IMR-90 (cell line): ENCODE measurements at regions not wholly inside any gene's neighbourhood (a gene's known extent, or its start where the extent isn't known, plus 50 kb on each side); places are given as distances from the start of the nearest gene placed in this dataset.

Experiments
- ATAC-seq: fragments of 200-7000 bp; cut with Tn5 transposase; 2 replicates; pipeline ENCODE4 v1.9.1; 2020; ENCODE audit warnings: low read depth, mild to moderate bottlenecking, moderate library complexity
- BruUV-seq: library from RNA; stranded (reverse); fragments of 400-500 nt; replicated peaks from 2 replicates; lab custom pipeline; 2021; lab: Mats Ljungman, UMichigan
- CTCF ChIA-PET: fragments of 300-600 bp; formaldehyde crosslinking; extraction: SDS; loops from one replicate; lab custom pipeline; 2021; ENCODE audit warnings: antibody characterized with exemption; lab: Yijun Ruan, JAX
- POLR2A ChIA-PET: fragments of 300-600 bp; sonication (Branson Sonifier 250); formaldehyde crosslinking; loops from one replicate; lab custom pipeline; 2022; ENCODE audit warnings: antibody characterized with exemption; ENCODE audit not compliant: unreplicated experiment; lab: Charles Lee
- DNase-seq: peaks from one replicate; pipeline ENCODE4 v3.0.0; 2013
- H2AFZ ChIP-seq: replicated peaks from 2 replicates; pipeline ENCODE3; 2013; ENCODE audit warnings: low read length, mild to moderate bottlenecking; ENCODE audit not compliant: poor library complexity
- H2AK5ac ChIP-seq: 2 replicates; pipeline ENCODE4 v1.6.1; 2013; ENCODE audit warnings: low read depth, low read length, inconsistent platforms
- H2AK9ac ChIP-seq: replicated peaks from 2 replicates; pipeline ENCODE3; 2013; ENCODE audit warnings: mild to moderate bottlenecking, low read depth, low read length, moderate library complexity; ENCODE audit not compliant: poor library complexity
- H2BK120ac ChIP-seq: 2 replicates; pipeline ENCODE4 v1.6.1; 2013; ENCODE audit warnings: low read depth, low read length, inconsistent platforms
- H2BK15ac ChIP-seq: 3 replicates; pipeline ENCODE4 v1.6.1; 2013; ENCODE audit warnings: low read depth, low read length, inconsistent platforms
- H2BK20ac ChIP-seq: 2 replicates; pipeline ENCODE4 v1.6.1; 2013; ENCODE audit warnings: low read depth, mild to moderate bottlenecking, inconsistent platforms, low read length, moderate library complexity
- H2BK5ac ChIP-seq: 2 replicates; pipeline ENCODE4 v1.6.1; 2013; ENCODE audit warnings: mild to moderate bottlenecking, low read depth, low read length, inconsistent platforms; ENCODE audit not compliant: poor library complexity, severe bottlenecking
- H3K14ac ChIP-seq: replicated peaks from 2 replicates; pipeline ENCODE4 v1.6.1; 2013; ENCODE audit warnings: low read depth, low read length, inconsistent platforms
- H3K18ac ChIP-seq: 2 replicates; pipeline ENCODE4 v1.6.1; 2013; ENCODE audit warnings: low read depth, low read length, control low read depth
- H3K23ac ChIP-seq: 2 replicates; pipeline ENCODE4 v1.6.1; 2013; ENCODE audit warnings: low read depth, low read length, inconsistent platforms
- H3K27ac ChIP-seq: 2 replicates; pipeline ENCODE4 v1.5.1; 2013; ENCODE audit warnings: mild to moderate bottlenecking, control low read depth, low read length; ENCODE audit not compliant: insufficient read depth
- H3K27me3 ChIP-seq: 2 replicates; pipeline ENCODE4 v1.6.1; 2013; ENCODE audit warnings: low read length; ENCODE audit not compliant: control insufficient read depth, insufficient read depth
- H3K36me3 ChIP-seq: 2 replicates; pipeline ENCODE4 v1.6.1; 2013; ENCODE audit warnings: low read length, mixed read lengths; ENCODE audit not compliant: control insufficient read depth, insufficient read depth
- H3K4ac ChIP-seq: 2 replicates; pipeline ENCODE4 v1.6.1; 2013; ENCODE audit warnings: low read depth, low read length, inconsistent platforms
- H3K4me1 ChIP-seq: 2 replicates; pipeline ENCODE4 v1.6.1; 2013; ENCODE audit warnings: low read length, mixed read lengths; ENCODE audit not compliant: control insufficient read depth, insufficient read depth
- H3K4me2 ChIP-seq: 2 replicates; pipeline ENCODE4 v1.6.1; 2013; ENCODE audit warnings: low read depth, mild to moderate bottlenecking, control low read depth, low read length, moderate library complexity
- H3K4me3 ChIP-seq: 2 replicates; pipeline ENCODE4 v1.5.1; 2013; ENCODE audit warnings: low read depth, mild to moderate bottlenecking, control low read depth, low read length, moderate library complexity; ENCODE audit not compliant: insufficient read depth
- H3K56ac ChIP-seq: 2 replicates; pipeline ENCODE4 v1.6.1; 2013; ENCODE audit warnings: low read length, inconsistent platforms; ENCODE audit not compliant: insufficient read depth; ENCODE audit errors: extremely low read depth
- H3K79me1 ChIP-seq, 2 experiments: 2 replicates each; pipeline ENCODE4 v1.6.1; 2013; ENCODE audit warnings: low read length in 2 of 2, inconsistent platforms in 1 of 2, low read depth in 1 of 2
- H3K9ac ChIP-seq: 2 replicates; pipeline ENCODE4 v1.6.1; 2013; ENCODE audit warnings: low read depth, low read length, control low read depth
- H3K9me1 ChIP-seq: 2 replicates; pipeline ENCODE4 v1.6.1; 2013; ENCODE audit warnings: low read length, inconsistent platforms; ENCODE audit not compliant: insufficient read depth
- H3K9me3 ChIP-seq: 2 replicates; pipeline ENCODE4 v1.6.1; 2013; ENCODE audit warnings: low read length; ENCODE audit not compliant: control insufficient read depth, insufficient read depth
- H4K20me1 ChIP-seq: 2 replicates; pipeline ENCODE4 v1.6.1; 2013; ENCODE audit warnings: low read length, inconsistent platforms; ENCODE audit not compliant: insufficient read depth
- H4K5ac ChIP-seq: 2 replicates; pipeline ENCODE4 v1.6.1; 2013; ENCODE audit warnings: mild to moderate bottlenecking, low read depth, low read length, control low read depth
- H4K8ac ChIP-seq, 2 experiments: 2 replicates each; pipeline ENCODE4 v1.6.1; 2013; ENCODE audit warnings: low read depth in 2 of 2, low read length in 2 of 2, control low read depth in 1 of 2, inconsistent platforms in 1 of 2
- H4K91ac ChIP-seq: 2 replicates; pipeline ENCODE4 v1.6.1; 2013; ENCODE audit warnings: low read depth, low read length, inconsistent platforms; ENCODE audit not compliant: insufficient read depth
- CEBPB ChIP-seq: IDR thresholded peaks from 2 replicates; pipeline ENCODE4 v1.6.1; 2012; ENCODE audit warnings: low read depth, low read length, improper control_type of control experiment
- CHD1 ChIP-seq: IDR thresholded peaks from 2 replicates; pipeline ENCODE4 v1.6.1; 2012; ENCODE audit warnings: low read depth, low read length, improper control_type of control experiment
- CTCF ChIP-seq: conservative IDR thresholded peaks from 2 replicates; pipeline ENCODE4 v1.5.1; 2012; ENCODE audit warnings: mild to moderate bottlenecking, low read depth, low read length, improper control_type of control experiment
- ELK1 ChIP-seq: fragments of 150-350 bp; IDR thresholded peaks from 2 replicates; pipeline ENCODE4 v1.6.1; 2016; ENCODE audit warnings: low read depth, mild to moderate bottlenecking, low read length, moderate library complexity, borderline replicate concordance
- MAFK ChIP-seq: IDR thresholded peaks from 2 replicates; pipeline ENCODE4 v1.6.1; 2012; ENCODE audit warnings: low read depth, low read length, improper control_type of control experiment
- MAZ ChIP-seq: IDR thresholded peaks from 2 replicates; pipeline ENCODE4 v1.6.1; 2012; ENCODE audit warnings: low read depth, mild to moderate bottlenecking, low read length, improper control_type of control experiment, moderate library complexity, borderline replicate concordance
- MXI1 ChIP-seq: IDR thresholded peaks from 2 replicates; pipeline ENCODE4 v1.6.1; 2012; ENCODE audit warnings: low read depth, mild to moderate bottlenecking, low read length, moderate library complexity, borderline replicate concordance
- NFE2L2 ChIP-seq: fragments of 150-350 bp; IDR thresholded peaks from 2 replicates; pipeline ENCODE4 v1.6.1; 2016; ENCODE audit warnings: low read depth, mild to moderate bottlenecking, low read length
- POLR2A ChIP-seq: IDR thresholded peaks from 2 replicates; pipeline ENCODE4 v1.6.1; 2012; ENCODE audit warnings: mild to moderate bottlenecking, low read depth, low read length
- RAD21 ChIP-seq: IDR thresholded peaks from 2 replicates; pipeline ENCODE4 v1.6.1; 2012; ENCODE audit warnings: low read length, improper control_type of control experiment
- RCOR1 ChIP-seq: IDR thresholded peaks from 2 replicates; pipeline ENCODE4 v1.6.1; 2012; ENCODE audit warnings: mild to moderate bottlenecking, low read length, improper control_type of control experiment; ENCODE audit not compliant: insufficient replicate concordance
- RFX5 ChIP-seq: IDR thresholded peaks from 2 replicates; pipeline ENCODE4 v1.8.0; 2012; ENCODE audit warnings: low read depth, mild to moderate bottlenecking, low read length, moderate library complexity
- SMC3 ChIP-seq: fragments of 150-350 bp; IDR thresholded peaks from 2 replicates; pipeline ENCODE4 v1.6.1; 2016; ENCODE audit warnings: low read depth, mild to moderate bottlenecking, antibody characterized with exemption, low read length, moderate library complexity
- WGBS, 2 experiments: methylation state at CpG; one replicate each; pipeline versions ENCODE4 v1.1.5 to v1.1.7; 2013; ENCODE audit warnings: missing lambda C conversion rate in 2 of 2; ENCODE audit not compliant: insufficient read length in 1 of 2; ENCODE audit errors: extremely low coverage in 2 of 2; 5-methylcytosine and 5-hydroxymethylcytosine counted together
- dilution Hi-C: fragments of 300-500 bp; cut with HindIII; formaldehyde crosslinking; loops from one replicate; pipeline ENCODE4 v1.14.3; 2018; ENCODE audit warnings: low sequenced_read_pairs; ENCODE audit not compliant: unreplicated experiment
- in situ Hi-C: fragments of 300-500 bp; cut with MboI; formaldehyde crosslinking; loops from 3 replicates; pipeline ENCODE4 v1.14.3; 2019; ENCODE audit warnings: low sequenced_read_pairs, inconsistent platforms, mixed read lengths
- intact Hi-C: fragments of 100-400 bp; cut with micrococcal nuclease; formaldehyde crosslinking; loops from 2 replicates; pipeline ENCODE4 v1.10.0; 2022

GRCh38 chr5:130427222-130427955 is 523.1 kb downstream of the CHSY3 start:
- in situ Hi-C loops (no loop called here), dilution Hi-C loops (no loop called here), intact Hi-C loops (no loop called here)
- H4K20me1 ChIP-seq, result no peaks in the 10 kb centered on the region
- ChIA-PET CTCF (no interaction called here), POLR2A (no interaction called here)
- no peak overlapping the region for H2BK15ac ChIP-seq
- peaks cover 2% of the 10 kb centered on the region; the same call in 1 of the 2 replicates for H3K9me3 ChIP-seq
- H3K4me3 ChIP-seq, result no peak overlapping the region
- no peak overlapping the region for H4K8ac ChIP-seq
- no peak overlapping the region for H2AK5ac ChIP-seq
- H3K79me1 ChIP-seq, result no peaks in the 10 kb centered on the region
- no peaks in the 10 kb centered on the region for H3K9me1 ChIP-seq
- no peak for TF ChIP-seq MAFK
- no peak for TF ChIP-seq CHD1
- TF ChIP-seq RCOR1, result no peak
- TF ChIP-seq CEBPB, result no peak
- no peak for TF ChIP-seq RFX5
- TF ChIP-seq MXI1, result no peak
- no peak for TF ChIP-seq SMC3
- no peak for TF ChIP-seq CTCF
- TF ChIP-seq RAD21, result no peak
- no peak for TF ChIP-seq ELK1
- TF ChIP-seq NFE2L2, result no peak
- no peak for TF ChIP-seq POLR2A
- TF ChIP-seq MAZ, result no peak
- H2BK5ac ChIP-seq, result no peak overlapping the region
- no CpG with 5 or more reads among the region's 6 CpGs for WGBS, 2 experiments
- no peak overlapping the region for H2AFZ ChIP-seq
- no TSS peak for BruUV-seq
- DNase-seq (no peak), ATAC-seq (no peak)
- no peak overlapping the region for H4K5ac ChIP-seq
- no peak overlapping the region for H3K9ac ChIP-seq
- H3K23ac ChIP-seq, result no peak overlapping the region
- no peak overlapping the region for H3K18ac ChIP-seq
- H3K27ac ChIP-seq, result no peak overlapping the region
- no peaks in the 10 kb centered on the region for H3K27me3 ChIP-seq
- H4K91ac ChIP-seq, result no peak overlapping the region
- H2AK9ac ChIP-seq, result no peak overlapping the region
- H3K36me3 ChIP-seq, result no peaks in the 10 kb centered on the region
- H3K4ac ChIP-seq, result no peak overlapping the region
- H3K4me1 ChIP-seq, result no peaks in the 10 kb centered on the region
- no peak overlapping the region for H3K14ac ChIP-seq
- no peak overlapping the region for H3K4me2 ChIP-seq
- no peak overlapping the region for H2BK120ac ChIP-seq
- no peak overlapping the region for H2BK20ac ChIP-seq
- H3K56ac ChIP-seq, result no peak overlapping the region
